Testis (tissue), 2 donors: ENCODE measurements at regions not wholly inside any gene's neighbourhood (a gene's known extent, or its start where the extent isn't known, plus 50 kb on each side); places are given as distances from the start of the nearest gene placed in this dataset.

ENCODE experiments used
- POLR2A ChIP-seq: fragments of 450-650 bp; IDR thresholded peaks from one replicate; pipeline ENCODE4 v1.6.1; 2017; ENCODE audit warnings: antibody characterized with exemption, mild to moderate bottlenecking, moderate library complexity
- TF ChIP-seq, protein P1 (sequence below), 3 experiments: fragments of 450-650 bp in 2 of 3; fragments of 200-600 bp in 1 of 3; sonication (generic) in 1 of 3; IDR thresholded peaks; one replicate each; pipeline ENCODE4 v1.5.1; 2016 to 2019; ENCODE audit warnings: antibody characterized with exemption in 3 of 3, mild to moderate bottlenecking in 2 of 3, moderate library complexity in 1 of 3

DNA sequence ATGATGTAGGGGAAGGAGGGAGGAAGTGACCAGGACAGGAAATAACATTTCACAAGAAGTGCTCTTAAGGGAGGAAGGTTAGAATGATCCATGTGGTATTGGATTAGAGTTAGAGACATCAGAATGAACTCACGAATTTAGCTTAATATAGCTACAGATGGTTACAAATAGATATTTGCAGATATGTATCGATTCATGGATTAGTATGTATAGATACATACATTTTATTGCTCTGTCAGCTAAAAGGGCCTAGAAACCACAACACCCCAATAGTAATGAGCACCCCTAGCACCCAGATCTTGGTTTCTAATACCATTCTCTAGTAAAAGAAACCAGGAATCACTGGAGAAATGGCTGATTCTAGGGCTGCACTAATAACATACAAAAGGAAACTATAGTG is 59.6 kb upstream of the LTBP1 start:
- TF ChIP-seq, protein P1, sequence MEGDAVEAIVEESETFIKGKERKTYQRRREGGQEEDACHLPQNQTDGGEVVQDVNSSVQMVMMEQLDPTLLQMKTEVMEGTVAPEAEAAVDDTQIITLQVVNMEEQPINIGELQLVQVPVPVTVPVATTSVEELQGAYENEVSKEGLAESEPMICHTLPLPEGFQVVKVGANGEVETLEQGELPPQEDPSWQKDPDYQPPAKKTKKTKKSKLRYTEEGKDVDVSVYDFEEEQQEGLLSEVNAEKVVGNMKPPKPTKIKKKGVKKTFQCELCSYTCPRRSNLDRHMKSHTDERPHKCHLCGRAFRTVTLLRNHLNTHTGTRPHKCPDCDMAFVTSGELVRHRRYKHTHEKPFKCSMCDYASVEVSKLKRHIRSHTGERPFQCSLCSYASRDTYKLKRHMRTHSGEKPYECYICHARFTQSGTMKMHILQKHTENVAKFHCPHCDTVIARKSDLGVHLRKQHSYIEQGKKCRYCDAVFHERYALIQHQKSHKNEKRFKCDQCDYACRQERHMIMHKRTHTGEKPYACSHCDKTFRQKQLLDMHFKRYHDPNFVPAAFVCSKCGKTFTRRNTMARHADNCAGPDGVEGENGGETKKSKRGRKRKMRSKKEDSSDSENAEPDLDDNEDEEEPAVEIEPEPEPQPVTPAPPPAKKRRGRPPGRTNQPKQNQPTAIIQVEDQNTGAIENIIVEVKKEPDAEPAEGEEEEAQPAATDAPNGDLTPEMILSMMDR (IDR thresholded peaks at IDR 0.05): no peak
- no peak for TF ChIP-seq POLR2A
